Breast epithelium (tissue), 3 donors: ENCODE measurements at regions not wholly inside any gene's neighbourhood (a gene's known extent, or its start where the extent isn't known, plus 50 kb on each side); places are given as distances from the start of the nearest gene placed in this dataset.

Source experiments
- POLR2A ChIP-seq: fragments of 450-650 bp; IDR thresholded peaks from one replicate; pipeline ENCODE4 v1.6.1; 2016; ENCODE audit warnings: antibody characterized with exemption, mild to moderate bottlenecking, moderate library complexity
- POLR2AphosphoS5 ChIP-seq, 3 donors: sonication (generic); formaldehyde crosslinking; IDR thresholded peaks; one replicate each; pipeline ENCODE4 v1.6.1; 2017; ENCODE audit warnings: antibody characterized with exemption in 3 of 3

GRCh38 chr21:17978895-17979294, 159.7 kb upstream of the C21orf91 start:
- TF ChIP-seq POLR2AphosphoS5 (IDR thresholded peaks at IDR 0.05) (no peak), POLR2A (no peak)
